K562 (cell line): ENCODE measurements at regions not wholly inside any gene's neighbourhood (a gene's known extent, or its start where the extent isn't known, plus 50 kb on each side); places are given as distances from the start of the nearest gene placed in this dataset.

ENCODE experiments used
- CBFA2T2 ChIP-seq: fragments of 450-650 bp; conservative IDR thresholded peaks from 2 replicates; pipeline ENCODE4 v1.6.1; 2017; ENCODE audit warnings: mild to moderate bottlenecking
- CHD4 ChIP-seq: fragments of 200-600 bp; sonication (generic); IDR thresholded peaks from 3 replicates; pipeline ENCODE4 v1.6.1; 2012; ENCODE audit warnings: low read depth, mild to moderate bottlenecking, mixed read lengths, low read length, inconsistent platforms; ENCODE audit not compliant: insufficient read depth, insufficient replicate concordance, poor library complexity, severe bottlenecking
- CREB1 ChIP-seq, 2 experiments: sonication (generic) in 1 of 2; formaldehyde crosslinking in 1 of 2; IDR thresholded peaks; 2 replicates each; pipeline versions ENCODE4 v1.6.1 to v1.8.0; 2012 to 2022; ENCODE audit warnings: inconsistent platforms in 1 of 2, mild to moderate bottlenecking in 1 of 2, missing genetic modification reagents in 1 of 2, moderate library complexity in 1 of 2
- MTA2 ChIP-seq: fragments of 450-650 bp; IDR thresholded peaks from 2 replicates; pipeline ENCODE4 v1.6.1; 2016; ENCODE audit warnings: low read depth
- MTA3 ChIP-seq: fragments of 450-650 bp; formaldehyde crosslinking; IDR thresholded peaks from 2 replicates; pipeline ENCODE4 v1.6.1; 2017; ENCODE audit warnings: mild to moderate bottlenecking, borderline replicate concordance
- NBN ChIP-seq: fragments of 450-650 bp; IDR thresholded peaks from 2 replicates; pipeline ENCODE4 v1.6.1; 2016; ENCODE audit warnings: low read depth, mild to moderate bottlenecking
- NELFE ChIP-seq: IDR thresholded peaks from 2 replicates; pipeline ENCODE4 v1.6.1; 2011; ENCODE audit warnings: mild to moderate bottlenecking; ENCODE audit not compliant: insufficient read depth, insufficient read length
- NR2F6 ChIP-seq: fragments of 450-650 bp; formaldehyde crosslinking; IDR thresholded peaks from 2 replicates; pipeline ENCODE4 v1.4.0; 2020; ENCODE audit warnings: mild to moderate bottlenecking
- PCBP2 ChIP-seq: fragments of 200-400 bp; formaldehyde crosslinking; IDR thresholded peaks from 2 replicates; pipeline ENCODE4 v1.6.1; 2018; ENCODE audit warnings: low read length, low read depth, mild to moderate bottlenecking, moderate library complexity; ENCODE audit not compliant: poor library complexity, severe bottlenecking
- RFX5 ChIP-seq: IDR thresholded peaks from 2 replicates; pipeline ENCODE4 v1.6.1; 2011; ENCODE audit warnings: low read depth, mild to moderate bottlenecking, improper control_type of control experiment, low read length
- RUNX1 ChIP-seq: sonication (generic); IDR thresholded peaks from 2 replicates; pipeline ENCODE4 v1.6.1; 2016; ENCODE audit warnings: antibody characterized with exemption, low read depth
- SMARCA5 ChIP-seq: fragments of 450-650 bp; IDR thresholded peaks from 2 replicates; pipeline ENCODE4 v1.6.1; 2016
- SUPT5H ChIP-seq: fragments of 450-650 bp; IDR thresholded peaks from 2 replicates; pipeline ENCODE4 v1.6.1; 2016
- TAL1 ChIP-seq: fragments of 450-650 bp; IDR thresholded peaks from 2 replicates; pipeline ENCODE4 v1.6.1; 2016; ENCODE audit warnings: mild to moderate bottlenecking
- THRAP3 ChIP-seq: fragments of 450-650 bp; IDR thresholded peaks from 2 replicates; pipeline ENCODE4 v1.6.1; 2016; ENCODE audit warnings: mild to moderate bottlenecking, inconsistent platforms, borderline replicate concordance
- TOE1 ChIP-seq, 2 experiments: fragments of 450-650 bp in 1 of 2; sonication (generic) in 1 of 2; formaldehyde crosslinking in 1 of 2; IDR thresholded peaks; 2 replicates each; pipeline versions ENCODE4 v1.7.1 to v1.8.0; 2016 to 2022; ENCODE audit warnings: borderline replicate concordance in 2 of 2, mild to moderate bottlenecking in 2 of 2, antibody characterized with exemption in 1 of 2, inconsistent platforms in 1 of 2, low read depth in 1 of 2, missing genetic modification reagents in 1 of 2, moderate library complexity in 1 of 2
- ZNF785 ChIP-seq: fragments of 250-450 bp; sonication (Bioruptor Pico); IDR thresholded peaks from 2 replicates; pipeline ENCODE4 v1.4.0; 2020; ENCODE audit warnings: mild to moderate bottlenecking
- TF ChIP-seq, protein P1 (sequence below): IDR thresholded peaks from 3 replicates; pipeline ENCODE4 v1.6.1; 2011; ENCODE audit warnings: borderline replicate concordance, mild to moderate bottlenecking; ENCODE audit not compliant: insufficient read length, insufficient read depth
- TF ChIP-seq, protein P2 (sequence below), 2 experiments: fragments of 450-650 bp in 1 of 2; IDR thresholded peaks; 2 replicates each; pipeline ENCODE4 v1.6.1; 2011 to 2017; ENCODE audit warnings: low read depth in 2 of 2, antibody characterized with exemption in 1 of 2, borderline replicate concordance in 1 of 2, low read length in 1 of 2, mild to moderate bottlenecking in 1 of 2, mixed read lengths in 1 of 2; ENCODE audit not compliant: control insufficient read depth in 1 of 2
- TF ChIP-seq, protein P3 (sequence below): fragments of 450-650 bp; formaldehyde crosslinking; IDR thresholded peaks from 2 replicates; pipeline ENCODE4 v1.4.0; 2022; ENCODE audit warnings: missing genetic modification characterization
- TF ChIP-seq, protein P4 (sequence below): IDR thresholded peaks from 2 replicates; pipeline ENCODE4 v1.6.1; 2014; ENCODE audit warnings: antibody characterized with exemption
- TF ChIP-seq, protein P5 (sequence below): fragments of 250-450 bp; sonication (Bioruptor Pico); IDR thresholded peaks from 2 replicates; pipeline ENCODE4 v1.8.0; 2021; ENCODE audit warnings: borderline replicate concordance, mild to moderate bottlenecking, moderate library complexity; ENCODE audit not compliant: poor library complexity, severe bottlenecking

DNA sequence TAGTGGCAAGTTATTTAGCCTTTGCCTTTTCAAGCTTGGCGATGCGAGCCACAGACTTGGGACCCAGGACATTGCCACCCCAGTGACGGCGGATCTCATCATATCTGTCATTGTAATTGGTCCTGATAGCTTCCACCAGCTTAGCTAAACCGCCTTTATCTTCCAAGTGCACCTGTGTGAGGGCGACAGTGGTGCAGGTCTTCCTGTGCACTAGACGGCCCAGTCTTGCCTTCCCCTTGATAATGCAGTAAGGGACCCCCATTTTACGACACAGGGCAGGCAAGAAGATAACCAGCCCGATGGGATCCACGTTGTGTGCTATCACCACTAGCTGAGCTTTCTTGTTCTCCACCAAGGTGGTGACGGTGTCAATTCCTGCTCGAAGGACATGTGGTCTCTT, 99.6 kb upstream of the ITGB1 start (continued):
- TF ChIP-seq CHD4: no peak
- TF ChIP-seq NR2F6 (CRISPR knock-in tag): no peak
- TF ChIP-seq, protein P1, sequence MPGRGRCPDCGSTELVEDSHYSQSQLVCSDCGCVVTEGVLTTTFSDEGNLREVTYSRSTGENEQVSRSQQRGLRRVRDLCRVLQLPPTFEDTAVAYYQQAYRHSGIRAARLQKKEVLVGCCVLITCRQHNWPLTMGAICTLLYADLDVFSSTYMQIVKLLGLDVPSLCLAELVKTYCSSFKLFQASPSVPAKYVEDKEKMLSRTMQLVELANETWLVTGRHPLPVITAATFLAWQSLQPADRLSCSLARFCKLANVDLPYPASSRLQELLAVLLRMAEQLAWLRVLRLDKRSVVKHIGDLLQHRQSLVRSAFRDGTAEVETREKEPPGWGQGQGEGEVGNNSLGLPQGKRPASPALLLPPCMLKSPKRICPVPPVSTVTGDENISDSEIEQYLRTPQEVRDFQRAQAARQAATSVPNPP: no peak
- no peak for TF ChIP-seq THRAP3
- no peak for TF ChIP-seq CREB1 (IDR thresholded peaks at IDR 0.05)
- no peak for TF ChIP-seq CREB1 (CRISPR knock-in tag; IDR thresholded peaks at IDR 0.05)
- TF ChIP-seq, protein P2, sequence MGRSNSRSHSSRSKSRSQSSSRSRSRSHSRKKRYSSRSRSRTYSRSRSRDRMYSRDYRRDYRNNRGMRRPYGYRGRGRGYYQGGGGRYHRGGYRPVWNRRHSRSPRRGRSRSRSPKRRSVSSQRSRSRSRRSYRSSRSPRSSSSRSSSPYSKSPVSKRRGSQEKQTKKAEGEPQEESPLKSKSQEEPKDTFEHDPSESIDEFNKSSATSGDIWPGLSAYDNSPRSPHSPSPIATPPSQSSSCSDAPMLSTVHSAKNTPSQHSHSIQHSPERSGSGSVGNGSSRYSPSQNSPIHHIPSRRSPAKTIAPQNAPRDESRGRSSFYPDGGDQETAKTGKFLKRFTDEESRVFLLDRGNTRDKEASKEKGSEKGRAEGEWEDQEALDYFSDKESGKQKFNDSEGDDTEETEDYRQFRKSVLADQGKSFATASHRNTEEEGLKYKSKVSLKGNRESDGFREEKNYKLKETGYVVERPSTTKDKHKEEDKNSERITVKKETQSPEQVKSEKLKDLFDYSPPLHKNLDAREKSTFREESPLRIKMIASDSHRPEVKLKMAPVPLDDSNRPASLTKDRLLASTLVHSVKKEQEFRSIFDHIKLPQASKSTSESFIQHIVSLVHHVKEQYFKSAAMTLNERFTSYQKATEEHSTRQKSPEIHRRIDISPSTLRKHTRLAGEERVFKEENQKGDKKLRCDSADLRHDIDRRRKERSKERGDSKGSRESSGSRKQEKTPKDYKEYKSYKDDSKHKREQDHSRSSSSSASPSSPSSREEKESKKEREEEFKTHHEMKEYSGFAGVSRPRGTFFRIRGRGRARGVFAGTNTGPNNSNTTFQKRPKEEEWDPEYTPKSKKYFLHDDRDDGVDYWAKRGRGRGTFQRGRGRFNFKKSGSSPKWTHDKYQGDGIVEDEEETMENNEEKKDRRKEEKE (IDR thresholded peaks at IDR 0.05; ENCODE audit: borderline replicate concordance in 1 of 2, control insufficient read depth in 1 of 2, low read depth in 2 of 2, low read length in 1 of 2): no peak
- no peak for TF ChIP-seq NBN
- no peak for TF ChIP-seq TOE1 (IDR thresholded peaks at IDR 0.05; ENCODE audit: borderline replicate concordance)
- TF ChIP-seq TOE1 (CRISPR knock-in tag; IDR thresholded peaks at IDR 0.05; ENCODE audit: borderline replicate concordance, low read depth): no peak
- no peak for TF ChIP-seq PCBP2
- peak; percentile 40; the same call in 1 of the 2 replicates for TF ChIP-seq MTA2
- peak; percentile 85 for TF ChIP-seq TAL1
- no peak for TF ChIP-seq RUNX1
- TF ChIP-seq CBFA2T2: peak; percentile 73
- TF ChIP-seq ZNF785: no peak
- no peak for TF ChIP-seq RFX5
- TF ChIP-seq NELFE: no peak
- TF ChIP-seq, protein P3, sequence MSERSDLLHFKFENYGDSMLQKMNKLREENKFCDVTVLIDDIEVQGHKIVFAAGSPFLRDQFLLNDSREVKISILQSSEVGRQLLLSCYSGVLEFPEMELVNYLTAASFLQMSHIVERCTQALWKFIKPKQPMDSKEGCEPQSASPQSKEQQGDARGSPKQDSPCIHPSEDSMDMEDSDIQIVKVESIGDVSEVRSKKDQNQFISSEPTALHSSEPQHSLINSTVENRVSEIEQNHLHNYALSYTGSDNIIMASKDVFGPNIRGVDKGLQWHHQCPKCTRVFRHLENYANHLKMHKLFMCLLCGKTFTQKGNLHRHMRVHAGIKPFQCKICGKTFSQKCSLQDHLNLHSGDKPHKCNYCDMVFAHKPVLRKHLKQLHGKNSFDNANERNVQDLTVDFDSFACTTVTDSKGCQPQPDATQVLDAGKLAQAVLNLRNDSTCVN (CRISPR knock-in tag): no peak
- TF ChIP-seq SUPT5H: no peak
- TF ChIP-seq, protein P4, sequence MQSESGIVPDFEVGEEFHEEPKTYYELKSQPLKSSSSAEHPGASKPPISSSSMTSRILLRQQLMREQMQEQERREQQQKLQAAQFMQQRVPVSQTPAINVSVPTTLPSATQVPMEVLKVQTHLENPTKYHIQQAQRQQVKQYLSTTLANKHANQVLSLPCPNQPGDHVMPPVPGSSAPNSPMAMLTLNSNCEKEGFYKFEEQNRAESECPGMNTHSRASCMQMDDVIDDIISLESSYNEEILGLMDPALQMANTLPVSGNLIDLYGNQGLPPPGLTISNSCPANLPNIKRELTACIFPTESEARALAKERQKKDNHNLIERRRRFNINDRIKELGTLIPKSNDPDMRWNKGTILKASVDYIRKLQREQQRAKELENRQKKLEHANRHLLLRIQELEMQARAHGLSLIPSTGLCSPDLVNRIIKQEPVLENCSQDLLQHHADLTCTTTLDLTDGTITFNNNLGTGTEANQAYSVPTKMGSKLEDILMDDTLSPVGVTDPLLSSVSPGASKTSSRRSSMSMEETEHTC: no peak
- TF ChIP-seq, protein P5, sequence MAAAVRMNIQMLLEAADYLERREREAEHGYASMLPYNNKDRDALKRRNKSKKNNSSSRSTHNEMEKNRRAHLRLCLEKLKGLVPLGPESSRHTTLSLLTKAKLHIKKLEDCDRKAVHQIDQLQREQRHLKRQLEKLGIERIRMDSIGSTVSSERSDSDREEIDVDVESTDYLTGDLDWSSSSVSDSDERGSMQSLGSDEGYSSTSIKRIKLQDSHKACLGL (CRISPR knock-in tag): no peak
- TF ChIP-seq SMARCA5: no peak
- no peak for TF ChIP-seq MTA3
